ENCODE measurements at regions not wholly inside any gene's neighbourhood (a gene's known extent, or its start where the extent isn't known, plus 50 kb on each side); places are given as distances from the start of the nearest gene placed in this dataset.

DNA sequence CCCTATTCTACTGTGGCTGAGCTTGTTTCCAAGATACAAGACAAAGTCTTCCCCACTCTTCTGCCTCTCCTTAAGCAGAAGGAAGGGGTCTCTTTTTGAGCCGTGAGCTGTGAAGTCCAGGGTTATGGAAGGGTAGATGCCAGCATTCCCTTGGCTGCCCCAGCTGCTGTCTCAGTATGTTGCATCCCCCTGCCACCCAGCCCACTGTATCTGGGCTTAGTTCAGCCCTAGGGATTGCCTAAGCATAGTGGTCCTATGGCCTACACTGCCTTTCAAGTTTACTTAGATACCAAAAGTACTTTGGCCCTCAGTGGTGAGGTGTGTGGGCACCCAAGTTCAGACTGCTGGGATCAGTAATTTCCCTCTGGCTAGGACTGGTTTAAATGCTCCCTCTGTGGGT is 421.9 kb upstream of the KHDRBS2 start:
- H4K20me1 ChIP-seq (ENCODE audit: insufficient read depth) = no peaks in the 10 kb centered on the region
- no peaks in the 10 kb centered on the region for H3K9me3 ChIP-seq (ENCODE audit: low read length)
- no peaks in the 10 kb centered on the region for H3K36me3 ChIP-seq (ENCODE audit: insufficient read depth, low read length)
- H3K27ac ChIP-seq (ENCODE audit: low read length) = no peak overlapping the region
- no peak overlapping the region for H3K4me2 ChIP-seq (ENCODE audit: low read length)
- H3K4me3 ChIP-seq (ENCODE audit: low read length) = no peak overlapping the region
- TF ChIP-seq TAF1 (IDR thresholded peaks at IDR 0.05; ENCODE audit: low read depth) (no peak), CTCF (IDR thresholded peaks at IDR 0.05; ENCODE audit: poor library complexity, severe bottlenecking) (no peak), POLR2AphosphoS5 (IDR thresholded peaks at IDR 0.05) (no peak), EZH2 (IDR thresholded peaks at IDR 0.05; ENCODE audit: borderline replicate concordance, insufficient read depth, low read length, poor library complexity, severe bottlenecking) (no peak), RAD21 (conservative IDR thresholded peaks at IDR 0.05) (no peak), SMC3 (conservative IDR thresholded peaks at IDR 0.05; ENCODE audit: poor library complexity) (no peak)
- H2AFZ ChIP-seq (ENCODE audit: low read depth, low read length) = no peak overlapping the region
- H3K9me2 ChIP-seq (ENCODE audit: insufficient read depth, low read length) = no peaks in the 10 kb centered on the region
- no peak overlapping the region for H3K9ac ChIP-seq (ENCODE audit: low read length)
- H3K79me2 ChIP-seq (replicated peaks; ENCODE audit: insufficient read depth, low read length) = no peaks in the 10 kb centered on the region
- no peaks in the 10 kb centered on the region for H3F3A ChIP-seq (ENCODE audit: insufficient read depth, low read length, poor library complexity, severe bottlenecking)
- H3K27me3 ChIP-seq (ENCODE audit: insufficient read depth, low read depth, low read length) = no peaks in the 10 kb centered on the region

DNA sequence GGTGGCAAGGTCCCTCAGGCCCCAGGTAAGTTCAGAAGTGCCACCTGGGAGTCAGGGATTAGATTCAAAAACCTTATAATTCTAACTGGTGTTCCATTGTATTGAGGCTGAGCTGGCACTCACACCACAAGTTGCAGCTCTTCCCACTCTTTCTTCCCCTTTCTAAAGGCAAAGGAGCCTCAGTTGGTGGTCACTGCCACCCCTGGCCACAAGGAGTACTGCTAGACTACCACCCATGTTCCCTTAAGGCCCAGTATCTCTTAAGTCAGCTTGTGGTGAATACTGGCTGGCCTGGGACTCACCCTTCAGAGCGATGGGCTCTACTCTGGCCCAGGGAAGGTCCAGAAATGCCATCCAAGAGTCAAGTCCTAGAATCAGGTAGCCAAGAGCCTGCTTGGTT is 421.1 kb upstream of the KHDRBS2 start:
- Histone ChIP-seq H2AFZ (ENCODE audit: low read depth, low read length) (no peak overlapping the region), H3F3A (ENCODE audit: insufficient read depth, low read length, poor library complexity, severe bottlenecking) (no peaks in the 10 kb centered on the region), H3K27ac (ENCODE audit: low read length) (no peak overlapping the region), H4K20me1 (ENCODE audit: insufficient read depth) (no peaks in the 10 kb centered on the region), H3K9me3 (ENCODE audit: low read length) (no peaks in the 10 kb centered on the region), H3K27me3 (ENCODE audit: insufficient read depth, low read depth, low read length) (no peaks in the 10 kb centered on the region), H3K9ac (ENCODE audit: low read length) (no peak overlapping the region), H3K4me3 (ENCODE audit: low read length) (no peak overlapping the region), H3K36me3 (ENCODE audit: insufficient read depth, low read length) (no peaks in the 10 kb centered on the region), H3K79me2 (replicated peaks; ENCODE audit: insufficient read depth, low read length) (no peaks in the 10 kb centered on the region), H3K4me2 (ENCODE audit: low read length) (no peak overlapping the region), H3K9me2 (ENCODE audit: insufficient read depth, low read length) (no peaks in the 10 kb centered on the region)
- TF ChIP-seq EZH2 (IDR thresholded peaks at IDR 0.05; ENCODE audit: borderline replicate concordance, insufficient read depth, low read length, poor library complexity, severe bottlenecking) (no peak), CTCF (IDR thresholded peaks at IDR 0.05; ENCODE audit: poor library complexity, severe bottlenecking) (no peak), EP300 (conservative IDR thresholded peaks at IDR 0.05; ENCODE audit: poor library complexity, severe bottlenecking) (no peak), TAF1 (IDR thresholded peaks at IDR 0.05; ENCODE audit: low read depth) (no peak), SMC3 (conservative IDR thresholded peaks at IDR 0.05; ENCODE audit: poor library complexity) (no peak), RAD21 (conservative IDR thresholded peaks at IDR 0.05) (no peak), POLR2AphosphoS5 (IDR thresholded peaks at IDR 0.05) (no peak), MXI1 (conservative IDR thresholded peaks at IDR 0.05; ENCODE audit: poor library complexity, severe bottlenecking) (no peak)

GRCh38 chr6:62683063-62683462 is 397.0 kb upstream of the KHDRBS2 start:
- no peaks in the 10 kb centered on the region for H3K36me3 ChIP-seq (ENCODE audit: insufficient read depth, low read length)
- H3K9me2 ChIP-seq (ENCODE audit: insufficient read depth, low read length) = no peaks in the 10 kb centered on the region
- TF ChIP-seq TAF1 (IDR thresholded peaks at IDR 0.05; ENCODE audit: low read depth) (no peak), EZH2 (IDR thresholded peaks at IDR 0.05; ENCODE audit: borderline replicate concordance, insufficient read depth, low read length, poor library complexity, severe bottlenecking) (no peak), POLR2AphosphoS5 (IDR thresholded peaks at IDR 0.05) (no peak), RAD21 (conservative IDR thresholded peaks at IDR 0.05) (no peak)
- TF ChIP-seq, protein P1, sequence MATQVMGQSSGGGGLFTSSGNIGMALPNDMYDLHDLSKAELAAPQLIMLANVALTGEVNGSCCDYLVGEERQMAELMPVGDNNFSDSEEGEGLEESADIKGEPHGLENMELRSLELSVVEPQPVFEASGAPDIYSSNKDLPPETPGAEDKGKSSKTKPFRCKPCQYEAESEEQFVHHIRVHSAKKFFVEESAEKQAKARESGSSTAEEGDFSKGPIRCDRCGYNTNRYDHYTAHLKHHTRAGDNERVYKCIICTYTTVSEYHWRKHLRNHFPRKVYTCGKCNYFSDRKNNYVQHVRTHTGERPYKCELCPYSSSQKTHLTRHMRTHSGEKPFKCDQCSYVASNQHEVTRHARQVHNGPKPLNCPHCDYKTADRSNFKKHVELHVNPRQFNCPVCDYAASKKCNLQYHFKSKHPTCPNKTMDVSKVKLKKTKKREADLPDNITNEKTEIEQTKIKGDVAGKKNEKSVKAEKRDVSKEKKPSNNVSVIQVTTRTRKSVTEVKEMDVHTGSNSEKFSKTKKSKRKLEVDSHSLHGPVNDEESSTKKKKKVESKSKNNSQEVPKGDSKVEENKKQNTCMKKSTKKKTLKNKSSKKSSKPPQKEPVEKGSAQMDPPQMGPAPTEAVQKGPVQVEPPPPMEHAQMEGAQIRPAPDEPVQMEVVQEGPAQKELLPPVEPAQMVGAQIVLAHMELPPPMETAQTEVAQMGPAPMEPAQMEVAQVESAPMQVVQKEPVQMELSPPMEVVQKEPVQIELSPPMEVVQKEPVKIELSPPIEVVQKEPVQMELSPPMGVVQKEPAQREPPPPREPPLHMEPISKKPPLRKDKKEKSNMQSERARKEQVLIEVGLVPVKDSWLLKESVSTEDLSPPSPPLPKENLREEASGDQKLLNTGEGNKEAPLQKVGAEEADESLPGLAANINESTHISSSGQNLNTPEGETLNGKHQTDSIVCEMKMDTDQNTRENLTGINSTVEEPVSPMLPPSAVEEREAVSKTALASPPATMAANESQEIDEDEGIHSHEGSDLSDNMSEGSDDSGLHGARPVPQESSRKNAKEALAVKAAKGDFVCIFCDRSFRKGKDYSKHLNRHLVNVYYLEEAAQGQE (IDR thresholded peaks at IDR 0.05; ENCODE audit: borderline replicate concordance) = no peak
- H3K9ac ChIP-seq (ENCODE audit: low read length) = no peak overlapping the region
- H3K27me3 ChIP-seq (ENCODE audit: insufficient read depth, low read depth, low read length) = no peaks in the 10 kb centered on the region
- no peaks in the 10 kb centered on the region for H4K20me1 ChIP-seq (ENCODE audit: insufficient read depth)
- no peak overlapping the region for H2AFZ ChIP-seq (ENCODE audit: low read depth, low read length)
- no peaks in the 10 kb centered on the region for H3F3A ChIP-seq (ENCODE audit: insufficient read depth, low read length, poor library complexity, severe bottlenecking)
- H3K27ac ChIP-seq (ENCODE audit: low read length) = no peak overlapping the region
- H3K9me3 ChIP-seq (ENCODE audit: low read length) = no peaks in the 10 kb centered on the region
- H3K4me3 ChIP-seq (ENCODE audit: low read length) = no peak overlapping the region
- no peaks in the 10 kb centered on the region for H3K79me2 ChIP-seq (replicated peaks; ENCODE audit: insufficient read depth, low read length)
- no peak overlapping the region for H3K4me2 ChIP-seq (ENCODE audit: low read length)

All from neural cell (in vitro differentiated cells).